Fibroblast of skin of back (primary cell): ENCODE measurements at regions not wholly inside any gene's neighbourhood (a gene's known extent, or its start where the extent isn't known, plus 50 kb on each side); places are given as distances from the start of the nearest gene placed in this dataset.

Source experiments
- DNase-seq: peaks from one replicate; pipeline ENCODE4 v3.0.0-alpha.2; 2013

DNA sequence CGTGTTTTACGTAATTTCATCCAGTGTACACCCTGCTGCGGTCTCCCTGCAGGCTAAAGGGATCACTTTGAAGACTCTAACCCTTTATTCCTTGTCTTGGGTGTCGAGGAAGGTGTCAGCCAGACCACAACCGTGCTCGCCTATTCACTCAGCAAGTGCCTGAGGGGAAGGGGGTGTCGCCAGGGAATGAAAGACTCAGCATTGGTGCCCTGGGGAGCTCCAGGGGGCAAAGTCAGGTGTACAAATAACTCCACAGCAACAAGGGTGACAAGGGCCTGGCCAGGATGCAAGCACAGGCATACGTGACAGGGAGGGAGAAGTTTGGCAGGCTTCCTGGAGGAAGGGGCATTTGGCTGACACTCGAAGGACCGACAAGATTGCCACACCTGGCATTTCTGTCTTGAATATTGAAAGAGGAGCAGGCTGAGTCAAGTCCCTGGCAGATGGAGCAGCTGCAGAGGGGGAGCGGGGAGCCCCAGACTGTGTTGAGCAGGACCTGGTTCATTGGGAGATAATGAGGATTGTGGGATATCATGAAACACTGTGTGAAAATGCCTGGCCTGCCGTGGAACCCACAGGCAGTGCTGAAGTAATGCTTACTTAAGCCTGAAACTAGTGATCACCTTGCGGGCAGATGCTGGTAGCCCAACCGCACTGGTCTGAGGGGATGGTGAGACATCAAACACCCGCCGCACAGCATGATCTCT lies 93.9 kb downstream of the RHOB start:
- DNase-seq = no peak

DNA sequence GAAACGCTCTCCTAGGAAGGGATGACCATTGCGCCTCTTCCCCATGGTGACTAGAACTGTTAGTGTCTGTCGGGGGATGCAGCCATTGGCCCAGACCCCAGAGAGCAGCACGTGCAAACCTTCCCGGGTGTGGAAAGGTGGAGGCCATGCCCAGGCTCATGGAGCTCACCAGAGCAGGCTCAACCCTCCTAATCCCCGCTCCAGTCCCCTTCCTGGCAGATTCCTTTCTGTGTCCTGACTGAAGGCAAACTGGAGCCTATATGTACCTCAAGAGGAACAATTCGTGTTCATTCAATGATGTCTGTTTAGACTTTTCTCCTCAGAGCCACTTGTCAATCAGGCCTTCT lies 94.4 kb downstream of the RHOB start:
- DNase-seq = no peak

DNA sequence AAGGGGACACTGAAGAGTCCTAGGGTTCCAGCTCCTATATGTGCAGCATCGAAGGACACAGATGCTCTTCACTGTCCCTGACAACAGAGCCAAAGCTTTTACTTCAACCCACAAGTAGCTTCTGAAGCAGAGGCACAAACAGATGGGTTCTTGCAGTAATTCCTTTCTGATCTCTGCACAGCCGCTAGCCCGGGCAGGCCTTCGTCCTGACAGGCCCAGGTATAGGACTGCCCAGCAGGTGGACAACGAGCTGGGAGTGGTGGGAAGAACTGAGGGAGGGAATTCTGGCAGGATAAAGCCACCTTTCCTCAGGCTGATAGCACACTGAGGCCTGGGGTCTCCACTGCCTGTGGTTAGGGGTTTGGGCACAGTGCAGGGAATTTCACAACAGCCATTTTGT lies 94.8 kb downstream of the RHOB start:
- DNase-seq = no peak

DNA sequence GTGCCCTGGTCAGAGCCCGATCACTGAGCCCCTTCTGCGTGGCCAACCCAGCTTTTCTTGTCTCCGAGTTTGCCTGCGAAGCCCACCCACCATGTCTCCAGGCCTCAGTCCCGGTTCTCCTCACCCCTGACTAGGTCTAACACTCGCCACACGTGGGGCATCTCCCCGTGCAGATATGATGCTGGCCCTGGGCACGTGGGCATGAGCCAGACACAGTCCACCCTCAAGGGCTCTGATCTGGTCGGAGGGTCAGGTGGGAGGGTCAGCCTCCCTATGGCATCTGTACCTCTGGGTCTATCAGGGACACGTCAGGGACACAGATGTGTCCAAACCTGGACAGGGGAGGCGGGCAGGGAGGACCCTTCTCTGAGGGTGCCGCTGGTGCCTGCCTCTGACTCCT lies 95.4 kb downstream of the RHOB start:
- DNase-seq = no peak

DNA sequence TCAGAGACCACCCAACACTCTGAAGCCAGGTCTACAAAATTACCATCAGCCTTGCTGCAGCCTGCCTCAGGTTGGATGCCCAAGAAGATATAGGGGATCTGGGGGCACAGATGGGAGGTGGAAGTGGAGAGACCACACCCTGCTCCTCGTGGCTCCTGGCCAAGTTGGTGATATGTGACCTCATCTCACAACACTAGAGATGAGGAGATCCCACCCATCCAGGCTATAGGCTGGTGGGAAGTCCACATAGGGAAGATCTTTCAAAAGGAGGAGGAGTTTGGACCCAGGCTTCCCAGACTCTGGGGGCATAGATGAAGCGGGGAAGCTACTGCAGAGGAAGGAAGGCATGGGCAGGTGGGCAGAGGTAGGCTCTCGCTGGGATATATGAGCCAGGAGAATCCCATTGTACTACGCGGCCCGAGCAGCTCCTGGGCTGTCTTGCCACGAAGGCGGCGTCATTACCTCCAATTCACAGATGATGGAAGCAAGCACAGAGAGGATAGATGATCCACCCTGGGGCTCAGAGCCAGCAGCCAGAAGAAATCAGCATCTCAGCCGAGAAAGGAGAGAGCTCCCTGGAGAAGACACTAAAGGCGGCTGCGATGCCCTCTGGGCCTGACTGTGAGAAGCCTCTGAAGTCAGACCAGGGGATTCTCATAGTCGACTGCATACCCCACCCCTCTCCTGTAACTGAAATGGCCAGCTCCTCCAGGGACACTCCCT lies 96.0 kb downstream of the RHOB start:
- no peak for DNase-seq

DNA sequence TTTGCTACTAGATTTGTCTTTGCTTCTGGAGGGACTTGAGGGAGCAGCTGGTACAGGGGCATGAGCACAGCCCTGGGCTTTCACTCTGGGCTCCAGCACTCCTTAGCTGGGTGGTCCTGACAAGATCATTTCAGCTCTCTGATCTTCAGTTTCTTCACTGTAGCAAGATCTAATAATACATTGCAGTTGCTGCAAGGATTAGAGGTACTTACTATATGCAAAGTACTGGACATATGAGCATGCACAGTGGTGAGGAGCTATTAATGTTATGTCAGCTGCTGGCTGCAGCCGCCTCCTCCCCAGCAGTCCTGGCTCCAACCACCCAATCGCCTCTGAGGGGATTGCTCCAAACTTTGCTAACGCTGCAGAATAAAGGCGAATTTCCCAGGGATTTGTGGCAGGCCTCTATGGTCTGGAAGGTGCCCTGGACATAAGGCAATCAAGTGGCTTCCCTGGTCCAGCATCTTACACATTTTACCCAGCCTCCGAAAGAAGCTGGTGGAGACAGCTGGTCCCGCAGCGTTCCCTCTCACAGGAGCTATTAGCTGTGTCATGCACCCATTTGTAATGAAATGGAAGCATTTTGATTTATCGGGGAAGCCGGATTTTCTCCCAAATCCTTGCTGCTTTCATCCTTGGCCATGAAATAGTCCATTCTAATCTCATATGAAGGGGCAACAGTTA lies 96.7 kb downstream of the RHOB start:
- no peak for DNase-seq

DNA sequence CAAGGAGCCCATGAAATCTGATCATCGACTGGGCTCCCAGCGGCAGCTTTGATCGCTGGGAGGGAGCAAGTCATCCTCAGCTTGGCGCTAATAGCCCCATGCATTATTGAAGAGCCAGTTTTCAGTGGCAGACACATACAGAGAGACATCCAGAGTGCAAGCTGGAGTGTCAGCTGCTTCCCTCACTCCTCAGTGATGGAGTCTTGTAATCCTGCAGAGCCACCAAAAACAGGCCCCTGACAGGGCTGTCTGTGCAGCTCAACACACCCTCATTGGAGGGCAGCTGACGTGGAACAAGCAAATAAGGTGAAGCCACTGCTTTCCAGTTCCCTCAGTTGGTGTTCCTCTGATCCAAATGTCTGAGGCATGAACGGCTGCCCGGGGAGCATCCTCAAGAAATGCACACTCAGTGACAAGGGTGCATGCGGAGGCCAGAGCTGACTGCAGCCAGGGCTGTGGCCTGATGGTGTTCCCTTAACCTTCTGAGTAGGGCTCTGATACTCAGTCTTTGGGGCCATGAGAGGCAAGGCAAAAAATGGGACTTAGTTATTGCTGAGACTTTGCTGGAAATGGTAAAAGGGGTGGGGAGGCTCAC lies 97.4 kb downstream of the RHOB start:
- DNase-seq = no peak

DNA sequence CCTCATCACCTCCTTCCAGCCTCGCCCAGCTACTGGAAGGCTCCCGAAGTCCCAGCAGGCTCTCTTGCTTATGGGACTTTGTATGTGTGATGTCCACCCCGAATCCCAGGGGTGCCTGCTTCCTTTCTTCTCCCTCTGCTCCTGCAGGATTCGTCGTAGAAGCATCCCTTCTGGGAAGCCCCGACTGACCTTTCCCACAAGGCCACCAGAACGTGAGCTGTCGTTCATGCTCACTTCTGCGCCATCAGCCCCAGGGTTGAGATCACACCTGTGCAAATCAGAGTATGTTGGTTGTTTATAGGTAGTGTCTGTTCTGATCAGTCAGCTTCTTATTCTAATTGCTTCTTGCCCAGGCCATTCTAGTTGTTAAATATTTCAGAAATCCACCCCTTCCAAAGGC lies 101.8 kb downstream of the HS1BP3 start:
- no peak for DNase-seq

DNA sequence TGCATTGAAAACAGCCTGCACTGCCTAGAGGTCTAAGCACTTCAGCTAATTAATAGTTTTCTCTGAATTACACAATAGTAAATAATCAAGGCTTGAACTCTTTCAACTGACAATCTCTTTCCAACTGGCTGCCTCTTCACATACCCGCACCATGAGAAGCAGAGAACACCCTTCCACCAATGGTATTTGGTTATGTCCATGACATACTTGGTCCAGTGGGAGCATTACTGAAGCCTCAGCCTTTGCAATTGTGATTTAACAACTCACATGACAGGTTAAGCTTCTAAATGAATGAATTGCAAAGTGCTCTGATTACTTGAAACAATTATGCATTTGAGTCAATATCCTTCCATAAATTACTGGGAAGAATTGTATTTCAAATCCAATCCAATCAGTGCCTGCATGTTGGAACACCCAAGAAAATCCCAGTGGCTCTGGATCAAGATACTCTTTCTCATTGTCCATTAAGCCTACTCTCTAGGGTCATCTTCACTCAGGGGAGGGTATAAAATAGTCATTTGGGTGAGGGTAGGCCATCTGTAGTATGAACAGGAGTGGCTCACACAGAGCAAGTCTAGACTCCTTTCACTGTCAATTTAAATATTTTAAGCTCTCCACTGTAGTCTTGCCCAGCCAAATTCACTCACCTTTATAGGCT lies 101.1 kb downstream of the HS1BP3 start:
- no peak for DNase-seq

DNA sequence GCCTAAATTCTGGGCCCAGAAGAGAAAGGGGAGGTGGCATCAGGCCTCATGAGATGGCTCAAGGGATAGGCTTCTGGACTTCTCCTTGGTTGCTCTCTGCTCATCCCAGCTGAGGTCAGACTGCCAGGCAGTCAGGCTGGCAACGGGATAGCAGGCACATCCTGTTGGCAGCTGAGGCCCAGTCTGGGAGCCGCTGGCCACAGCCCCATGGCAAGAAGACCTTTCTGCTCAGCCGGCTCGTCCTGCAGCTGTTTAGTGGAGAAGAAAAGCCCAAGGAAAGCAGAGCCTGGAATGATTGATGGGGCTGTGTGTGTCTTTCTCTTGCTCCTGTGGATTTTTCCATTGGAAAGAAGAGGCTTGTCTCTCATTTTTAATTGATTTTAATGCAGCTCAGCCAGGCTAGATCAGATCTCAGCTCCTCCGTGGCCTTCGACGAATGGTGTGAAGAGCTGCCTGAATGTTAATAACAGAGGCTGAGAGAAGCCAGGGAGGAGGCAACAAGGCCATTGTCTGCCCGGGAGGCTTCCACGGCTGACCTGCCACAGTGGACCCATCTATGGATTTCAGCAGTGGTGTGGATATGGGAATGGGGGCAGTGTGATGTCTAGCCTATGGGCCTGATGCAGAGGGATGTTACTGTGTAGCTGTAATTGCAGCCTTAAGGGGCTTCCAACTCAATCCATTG lies 99.5 kb downstream of the HS1BP3 start:
- DNase-seq = no peak

DNA sequence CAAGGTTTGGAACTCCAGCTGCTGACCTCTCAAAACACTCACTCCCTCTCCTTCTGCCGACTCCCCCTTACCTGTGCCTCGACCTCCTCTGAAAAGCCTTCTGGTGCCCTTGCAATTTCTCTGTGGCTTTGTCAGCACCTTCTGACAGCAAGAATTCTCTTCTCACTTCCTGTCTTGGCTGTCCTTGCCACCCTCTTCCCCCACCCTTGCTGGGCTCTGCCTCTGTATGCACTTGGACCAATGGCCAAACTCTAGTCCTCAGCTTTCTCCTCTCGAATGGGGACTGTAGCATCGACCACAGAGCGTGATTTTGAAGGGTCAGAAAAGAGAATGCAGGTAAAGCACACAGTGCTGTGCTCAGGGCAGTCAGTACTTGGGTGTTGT lies 99.0 kb downstream of the HS1BP3 start:
- DNase-seq = no peak

DNA sequence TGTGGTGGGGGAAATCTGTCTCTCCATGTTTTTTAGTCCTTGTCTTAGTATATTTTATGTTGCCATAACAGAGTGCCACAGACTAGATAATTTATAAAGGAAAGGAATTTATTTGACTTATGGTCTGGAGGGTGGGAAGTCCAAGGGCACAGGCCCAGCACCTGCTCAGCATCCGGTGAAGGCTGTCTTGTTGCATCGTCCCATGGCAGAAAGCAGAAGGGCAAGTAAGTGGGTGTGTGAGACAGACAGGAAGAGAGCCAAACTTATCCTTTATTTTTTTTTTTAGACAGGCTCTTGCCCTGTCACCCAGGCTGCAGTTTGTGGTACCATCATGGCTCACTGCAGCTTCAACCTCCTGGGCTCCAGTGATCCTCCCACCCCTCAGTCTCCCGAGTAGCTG lies 98.1 kb downstream of the HS1BP3 start:
- no peak for DNase-seq

DNA sequence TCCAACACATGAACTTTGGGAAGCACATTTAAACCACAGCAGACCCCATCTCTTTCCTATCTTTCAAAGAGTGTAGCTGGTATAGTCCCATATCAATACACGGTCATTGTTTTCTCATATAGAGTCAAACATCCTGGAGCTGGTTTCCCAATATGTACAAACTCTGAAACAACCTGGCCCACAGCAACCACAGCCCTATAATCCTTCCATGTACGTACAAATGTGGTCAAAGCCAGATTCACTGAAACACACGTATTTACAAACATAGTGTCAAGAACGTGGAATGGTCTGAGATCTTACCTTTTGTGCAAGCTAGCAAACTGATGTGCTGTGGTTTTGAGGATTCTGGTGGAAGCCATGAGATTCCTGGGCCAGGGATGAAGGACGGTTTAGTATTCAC lies 97.3 kb downstream of the HS1BP3 start:
- no peak for DNase-seq

DNA sequence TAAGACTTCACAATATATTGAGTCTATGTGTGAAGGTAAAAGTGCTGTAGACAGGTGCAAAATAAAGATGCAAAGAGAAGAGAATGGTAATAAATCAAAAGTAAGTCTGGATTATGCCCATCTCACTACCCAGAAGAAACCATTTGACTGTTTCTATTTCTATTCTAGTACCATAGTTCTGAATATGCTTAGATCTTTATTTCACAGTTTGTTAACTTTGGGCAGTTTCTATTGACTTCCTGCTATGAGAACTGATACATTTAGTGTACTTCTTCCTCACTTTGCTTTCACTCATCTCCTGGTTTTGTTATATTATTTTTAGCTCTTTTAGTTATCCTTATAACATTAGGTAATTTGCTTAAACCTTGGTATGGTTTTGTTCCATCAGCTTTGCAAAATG lies 94.9 kb downstream of the HS1BP3 start:
- no peak for DNase-seq

DNA sequence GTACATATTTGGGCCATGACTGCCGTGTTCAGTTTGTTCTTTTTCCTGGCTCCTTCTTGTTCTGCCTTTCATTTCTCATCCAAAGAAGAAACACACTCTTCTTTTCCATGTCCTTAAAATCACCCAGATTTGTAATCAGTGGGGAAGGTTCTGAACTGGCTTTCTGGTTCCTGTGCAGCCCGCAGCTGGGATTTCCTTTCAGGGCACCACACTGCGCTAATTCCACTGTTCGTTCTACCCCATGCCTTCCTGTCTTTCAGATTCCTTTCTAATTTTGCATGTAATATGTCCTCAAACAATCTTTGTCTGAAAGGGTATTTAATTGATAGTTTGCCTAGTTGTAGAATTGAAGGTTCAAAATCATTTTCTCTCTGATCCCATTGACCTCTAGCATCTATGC lies 94.1 kb downstream of the HS1BP3 start:
- DNase-seq = no peak

DNA sequence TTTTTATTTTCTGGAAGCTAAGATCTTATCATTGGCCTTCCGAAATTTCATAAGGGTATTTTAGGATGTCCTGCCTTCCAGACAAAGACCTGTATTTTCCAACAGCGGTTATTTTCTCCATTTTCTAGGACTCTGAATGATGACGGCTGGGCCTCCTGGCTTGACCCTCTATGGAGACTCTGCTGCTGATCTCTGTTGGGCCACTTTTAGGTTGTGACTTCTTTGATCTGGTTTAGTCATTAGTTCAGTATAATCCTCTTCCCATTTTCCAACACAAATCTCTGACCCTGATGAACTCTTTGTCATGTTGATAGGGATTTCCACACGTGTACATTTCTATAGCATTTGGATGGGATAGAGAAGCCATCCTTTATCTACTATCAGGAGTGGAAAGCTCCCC lies 93.7 kb downstream of the HS1BP3 start:
- DNase-seq = no peak

DNA sequence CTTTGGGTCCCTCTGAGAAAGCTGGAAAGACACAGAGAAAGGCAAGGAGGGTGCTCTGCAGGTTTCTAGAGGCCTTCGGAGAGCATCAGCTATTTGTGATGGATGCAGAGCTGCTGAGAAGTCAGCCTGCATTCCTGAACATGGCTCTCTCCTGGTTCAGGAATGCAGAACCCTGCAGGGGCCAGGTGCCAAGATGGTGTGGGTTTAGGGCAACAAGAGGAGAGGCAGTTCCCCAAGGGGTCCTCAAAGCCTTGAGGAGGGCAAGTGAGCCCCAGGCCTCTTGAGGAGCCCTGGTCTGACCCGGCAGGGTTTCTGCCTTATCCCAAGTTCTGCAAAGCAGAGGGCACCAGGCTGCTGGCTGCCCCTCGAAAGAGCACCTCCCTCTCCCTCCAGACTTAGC lies 93.3 kb downstream of the HS1BP3 start:
- no peak for DNase-seq

DNA sequence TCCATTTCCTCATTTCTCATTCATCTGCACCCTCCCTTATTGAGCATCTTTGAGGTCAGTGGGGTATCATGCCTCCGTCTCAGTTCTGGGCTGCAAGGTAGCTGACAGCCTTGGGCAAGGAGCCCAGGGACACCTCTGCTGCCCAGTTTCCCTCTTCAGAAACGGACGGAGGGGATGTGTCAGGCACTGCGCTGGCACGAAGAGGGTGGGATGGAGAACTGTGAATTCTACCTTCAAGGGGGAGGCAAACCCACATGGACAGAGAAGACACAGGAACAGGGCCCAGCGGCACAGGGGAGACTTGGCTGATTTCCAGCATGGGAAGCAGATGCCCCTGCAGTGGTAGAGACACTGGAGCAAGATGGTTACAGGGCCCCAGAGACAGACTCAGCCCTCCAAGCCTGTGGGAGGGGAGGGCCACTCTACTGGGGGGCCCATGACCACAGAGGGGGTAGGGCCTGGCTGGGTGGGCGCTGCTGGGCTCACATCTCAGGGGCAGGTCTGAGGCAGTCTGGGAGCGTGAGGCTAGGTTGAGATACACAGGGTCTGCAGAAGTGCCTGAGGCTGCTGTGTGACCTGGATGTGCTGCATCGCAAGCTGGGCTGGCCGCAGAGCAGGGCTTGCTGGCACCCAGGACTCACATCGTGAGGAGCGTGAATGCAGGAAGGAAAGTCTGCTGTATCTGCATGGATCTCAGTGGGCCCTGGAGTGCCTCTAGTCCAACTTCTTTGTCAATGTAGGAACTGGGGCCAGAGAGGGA lies 92.3 kb downstream of the HS1BP3 start:
- DNase-seq = no peak

DNA sequence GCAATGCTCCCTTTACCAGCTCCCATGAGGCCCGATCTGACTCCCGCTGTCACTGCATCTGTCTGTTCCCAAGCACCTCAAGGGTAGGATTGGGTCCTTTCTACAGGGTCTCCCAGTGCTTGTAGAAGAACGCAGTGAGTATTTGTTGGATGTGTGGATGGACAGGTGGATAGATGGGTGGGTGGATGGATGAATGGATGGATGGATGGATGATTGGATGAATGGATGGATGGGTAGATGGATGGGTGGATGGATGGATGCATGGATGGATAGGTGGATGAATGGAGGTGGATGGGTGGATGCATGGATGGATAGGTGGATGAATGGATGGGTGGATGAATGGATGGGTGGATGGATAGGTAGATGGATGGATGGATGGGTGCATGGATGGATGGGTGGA lies 91.6 kb downstream of the HS1BP3 start:
- DNase-seq = no peak

DNA sequence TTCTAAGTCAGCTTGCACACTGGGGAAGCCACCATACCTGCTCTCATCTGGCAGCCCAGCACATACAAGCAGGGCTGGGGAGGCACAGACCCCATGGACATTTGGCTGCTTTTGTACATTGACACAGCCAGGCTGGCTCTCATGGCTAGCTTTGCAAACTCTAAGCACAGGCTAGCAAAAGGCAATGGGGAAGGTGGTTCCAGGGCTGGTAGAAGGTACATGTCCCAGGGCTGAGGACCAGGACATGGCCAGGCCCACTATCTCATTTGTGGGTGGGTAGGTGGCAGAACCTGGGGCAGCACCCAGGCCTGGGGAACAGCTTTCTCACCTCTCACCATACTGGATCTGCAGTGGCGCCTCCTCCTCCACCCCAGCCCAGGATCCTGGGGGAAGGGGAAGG lies 90.9 kb downstream of the HS1BP3 start:
- no peak for DNase-seq

DNA sequence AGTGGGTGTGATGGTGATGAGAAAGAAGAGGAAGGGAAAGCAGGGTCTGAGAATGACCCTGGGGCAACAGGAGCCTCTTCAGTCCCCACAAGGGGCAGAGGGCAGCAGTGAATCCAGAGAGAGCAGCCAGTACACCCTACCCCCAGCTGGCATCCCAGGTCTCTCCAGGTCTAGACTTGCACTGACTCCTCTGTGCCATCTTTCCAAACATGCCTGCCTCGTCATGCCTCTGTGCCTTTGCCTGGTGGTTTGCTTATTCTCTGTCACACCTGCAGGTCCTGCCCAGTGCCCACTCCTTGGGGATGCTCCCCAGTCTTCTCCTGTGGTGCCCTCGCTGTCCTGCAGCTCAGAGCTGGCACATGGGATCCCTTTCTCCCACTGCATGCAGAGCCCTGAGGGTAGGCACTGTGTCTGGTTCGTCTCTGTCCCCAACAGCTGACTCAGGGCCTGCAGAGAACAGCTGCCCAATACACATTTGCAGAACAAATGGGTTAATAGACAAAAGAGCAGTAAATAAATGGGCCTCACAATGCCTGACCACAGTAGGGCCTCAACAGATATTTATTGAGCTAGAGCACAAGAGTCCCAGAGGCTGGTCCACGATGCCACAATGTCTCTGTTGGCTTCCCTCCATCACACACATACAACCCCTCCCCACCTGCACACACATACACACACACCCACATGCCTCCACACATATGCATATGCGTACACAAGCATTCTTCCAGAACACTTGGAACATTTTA lies 89.8 kb downstream of the HS1BP3 start:
- DNase-seq = no peak
